ENCODE measurements at regions not wholly inside any gene's neighbourhood (a gene's known extent, or its start where the extent isn't known, plus 50 kb on each side); places are given as distances from the start of the nearest gene placed in this dataset.

DNA sequence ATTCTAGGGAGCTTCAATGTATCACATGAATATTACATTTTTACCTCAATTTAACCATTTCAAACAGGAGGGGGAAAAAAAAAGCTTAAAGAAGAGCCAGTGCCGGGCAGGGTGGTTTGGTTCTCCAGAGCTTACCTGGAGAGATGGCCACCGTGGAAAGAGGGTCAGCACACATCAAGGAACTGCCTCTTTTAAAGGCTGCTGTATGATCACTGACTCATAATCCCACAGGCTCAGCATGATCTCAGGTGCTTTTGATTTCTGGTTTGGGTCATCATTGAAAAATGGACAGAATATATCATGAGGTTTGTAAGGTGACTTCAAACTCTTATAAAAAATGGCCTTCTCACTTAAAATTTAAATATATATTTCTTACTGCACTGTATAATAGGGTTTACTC, 67.5 kb upstream of the MDFIC start:
- DNase-seq (ENCODE audit: low spot score), result no peak

DNA sequence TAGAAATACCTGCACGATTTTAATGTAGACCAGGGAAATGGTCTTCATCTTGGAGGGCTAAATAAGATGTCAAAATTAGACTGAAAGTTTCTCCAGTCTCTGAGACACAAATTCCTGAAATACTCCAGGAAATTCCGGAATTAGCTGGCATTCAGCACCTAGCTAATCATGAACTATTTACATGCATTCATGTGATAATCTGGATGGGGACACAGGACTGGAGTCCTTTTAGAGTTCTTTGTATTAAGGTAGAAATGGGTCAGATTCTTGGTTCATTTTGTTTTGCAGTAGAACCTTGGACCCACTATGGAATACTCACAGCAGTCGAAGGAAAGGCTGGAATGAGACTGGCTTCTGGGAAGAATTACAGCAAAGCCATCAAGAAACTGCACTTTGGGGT, 65.3 kb upstream of the MDFIC start:
- DNase-seq (ENCODE audit: low spot score), result no peak

DNA sequence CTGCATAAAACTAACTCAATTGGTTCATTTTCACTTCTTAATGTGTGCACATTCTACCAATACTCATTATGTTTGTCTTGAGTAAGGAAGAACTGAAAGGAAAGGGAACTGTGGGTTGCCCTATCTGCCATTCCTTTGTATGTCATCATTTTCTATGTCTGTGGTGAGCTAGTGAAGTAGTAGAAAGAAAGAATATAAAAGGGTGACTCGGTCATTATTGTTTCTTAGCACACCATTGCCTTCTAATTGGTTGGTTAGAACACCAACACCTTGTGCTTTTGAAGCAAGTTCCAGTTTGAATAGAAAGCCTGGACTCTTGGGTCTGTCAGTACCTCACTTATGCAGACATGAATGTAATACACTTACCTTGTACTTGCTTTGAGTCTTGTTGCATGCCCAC, 64.3 kb upstream of the MDFIC start:
- DNase-seq (ENCODE audit: low spot score), result no peak

DNA sequence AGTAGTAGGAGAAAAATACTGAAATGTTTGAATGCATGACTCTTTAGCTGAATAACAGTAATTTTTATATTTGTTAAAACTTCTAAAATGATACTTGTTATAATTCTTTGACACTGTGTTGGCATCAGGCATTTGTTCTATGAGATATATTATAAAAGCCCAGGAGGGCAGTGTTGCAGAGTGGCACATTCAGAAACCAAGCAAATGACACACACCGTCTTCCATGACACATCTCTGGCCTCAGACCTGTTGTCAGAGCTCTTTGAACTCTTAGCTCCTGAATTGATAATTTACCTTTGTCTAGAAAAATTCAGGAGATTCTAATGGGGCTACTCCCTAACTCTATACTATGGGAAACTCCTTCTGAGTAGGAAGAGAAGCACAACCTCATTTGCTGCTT, 62.4 kb upstream of the MDFIC start:
- DNase-seq (ENCODE audit: low spot score), result no peak

DNA sequence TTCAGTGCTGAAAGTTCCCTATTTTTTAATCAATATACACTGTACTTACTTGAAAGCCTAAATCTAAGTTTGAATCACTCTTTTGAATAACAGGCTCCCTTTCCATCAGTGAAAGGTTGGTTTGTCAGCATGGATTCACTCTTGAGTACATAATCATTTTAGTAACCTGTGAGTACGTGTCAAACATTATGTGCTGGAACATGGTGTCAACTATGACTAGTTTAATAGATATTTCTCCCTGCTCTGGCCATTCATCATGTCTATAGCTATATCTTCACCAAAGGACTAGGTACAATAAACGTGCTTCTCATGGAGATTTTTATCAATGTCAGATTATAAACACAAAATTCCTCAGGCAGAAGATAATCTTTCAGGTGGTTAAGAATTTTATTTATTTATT, 61.7 kb upstream of the MDFIC start:
- peak; percentile 59 for DNase-seq (ENCODE audit: low spot score)

DNA sequence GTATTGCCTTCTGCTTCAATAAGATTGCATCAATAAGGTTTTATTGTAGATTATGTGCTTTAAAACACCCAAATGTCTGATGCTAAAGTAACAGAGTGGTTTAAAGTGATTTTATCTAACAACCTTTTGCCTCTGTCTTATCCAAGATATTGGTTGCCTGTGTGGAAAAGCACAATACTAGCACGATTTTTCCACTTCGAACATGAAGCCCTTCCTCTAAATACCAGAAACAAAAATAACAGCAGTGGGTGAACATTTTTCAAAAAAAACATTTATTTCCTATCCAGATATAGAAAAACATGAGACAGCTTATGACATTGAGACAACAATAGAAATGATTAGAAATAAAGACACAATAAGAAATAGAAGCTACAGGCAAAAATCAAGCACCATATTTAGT, 59.5 kb upstream of the MDFIC start:
- DNase-seq (ENCODE audit: low spot score), result no peak

DNA sequence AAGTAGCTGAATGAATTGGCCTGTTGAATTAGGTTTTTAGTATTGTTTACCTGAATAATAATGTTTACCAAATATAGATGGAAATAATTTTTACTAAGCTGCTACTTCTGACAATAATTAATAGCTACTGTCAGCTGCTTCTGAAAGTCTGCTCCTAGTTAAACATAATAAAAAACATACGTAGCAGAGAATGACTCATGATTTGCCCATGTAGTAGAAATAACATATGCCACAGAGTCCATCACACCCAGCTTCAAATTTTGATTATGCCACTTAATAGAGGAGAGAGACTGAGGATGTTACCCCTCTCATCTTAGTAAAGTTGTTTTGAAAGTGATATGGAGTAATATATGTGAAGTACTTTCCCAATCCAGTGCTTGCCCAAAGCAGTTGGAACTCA, 57.6 kb upstream of the MDFIC start:
- no peak for DNase-seq (ENCODE audit: low spot score)

DNA sequence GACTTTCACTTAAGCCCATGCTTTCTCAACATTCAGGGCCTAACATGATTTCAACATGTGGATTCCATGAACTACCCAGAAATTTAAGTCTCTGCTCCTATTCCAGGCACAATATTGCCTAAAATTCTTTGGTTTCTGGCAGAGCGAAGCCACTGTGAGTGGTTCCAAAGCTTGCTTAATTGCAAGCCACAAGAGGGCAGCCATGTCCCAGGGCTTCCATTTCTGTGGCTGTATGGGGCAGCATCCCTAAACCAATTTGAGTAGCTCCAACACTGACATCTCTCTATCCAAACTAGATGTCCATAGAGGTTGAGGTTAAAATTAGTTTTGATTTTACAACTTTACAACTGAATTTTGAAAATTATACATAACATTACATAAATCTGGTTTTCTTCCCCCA, 56.3 kb upstream of the MDFIC start:
- peak; percentile 34 for DNase-seq (ENCODE audit: low spot score)

Data from umbilical cord (tissue), 1 donor.